Fibroblast of lung (primary cell): ENCODE measurements at regions not wholly inside any gene's neighbourhood (a gene's known extent, or its start where the extent isn't known, plus 50 kb on each side); places are given as distances from the start of the nearest gene placed in this dataset.

Experiments
- DNase-seq, 2 donors: peaks; one replicate each; pipeline versions ENCODE4 v3.0.0 to v3.0.0-alpha.2; 2010; ENCODE audit warnings: low read depth in 2 of 2
- H2AFZ ChIP-seq: 2 replicates; pipeline ENCODE4 v1.5.1; 2012; ENCODE audit warnings: low read length, control low read depth, inconsistent platforms
- H3K27ac ChIP-seq: 2 replicates; pipeline ENCODE4 v1.5.1; 2011; ENCODE audit warnings: low read length, control low read depth; ENCODE audit not compliant: insufficient read depth
- H3K27me3 ChIP-seq: 2 replicates; pipeline ENCODE4 v1.5.1; 2011; ENCODE audit warnings: mild to moderate bottlenecking, low read length; ENCODE audit not compliant: control insufficient read depth, insufficient read depth
- H3K36me3 ChIP-seq: 2 replicates; pipeline ENCODE4 v1.5.1; 2011; ENCODE audit warnings: low read length; ENCODE audit not compliant: control insufficient read depth, insufficient read depth
- H3K4me1 ChIP-seq: 2 replicates; pipeline ENCODE4 v1.5.1; 2011; ENCODE audit warnings: low read length; ENCODE audit not compliant: control insufficient read depth, insufficient read depth; ENCODE audit errors: extremely low read depth
- H3K4me2 ChIP-seq: 2 replicates; pipeline ENCODE4 v1.5.1; 2011; ENCODE audit warnings: low read length, control low read depth; ENCODE audit not compliant: insufficient read depth; ENCODE audit errors: extremely low read depth
- H3K4me3 ChIP-seq, 4 experiments: fragments of 200-600 bp in 1 of 4; sonication (generic) in 1 of 4; replicated peaks in 1 of 4; 2 replicates each; pipeline ENCODE4 v1.5.1; 2011 to 2016; ENCODE audit warnings: low read length in 4 of 4, low read depth in 3 of 4, mild to moderate bottlenecking in 3 of 4, control low read depth in 2 of 4, inconsistent platforms in 1 of 4, mixed read lengths in 1 of 4; ENCODE audit not compliant: insufficient read depth in 1 of 4; ENCODE audit errors: control extremely low read depth in 1 of 4
- H3K79me2 ChIP-seq: 2 replicates; pipeline ENCODE4 v1.5.1; 2012; ENCODE audit warnings: mild to moderate bottlenecking, low read length, inconsistent platforms; ENCODE audit not compliant: control insufficient read depth, insufficient read depth
- H3K9ac ChIP-seq: 2 replicates; pipeline ENCODE4 v1.5.1; 2011; ENCODE audit warnings: mild to moderate bottlenecking, low read length, control low read depth; ENCODE audit not compliant: insufficient read depth
- H3K9me3 ChIP-seq: 2 replicates; pipeline ENCODE4 v1.5.1; 2012; ENCODE audit warnings: low read depth, low read length; ENCODE audit not compliant: control insufficient read depth, insufficient read depth
- H4K20me1 ChIP-seq: 2 replicates; pipeline ENCODE4 v1.5.1; 2011; ENCODE audit warnings: low read length; ENCODE audit not compliant: control insufficient read depth, insufficient read depth; ENCODE audit errors: extremely low read depth
- CTCF ChIP-seq, 2 donors: IDR thresholded peaks in 1 of 2; conservative IDR thresholded peaks in 1 of 2; 1 replicate in 1 of 2; 2 replicates in 1 of 2; pipeline ENCODE4 v1.5.1; 2011 to 2012; ENCODE audit warnings: low read length in 2 of 2, control low read depth in 1 of 2, inconsistent platforms in 1 of 2, low read depth in 1 of 2, mild to moderate bottlenecking in 1 of 2
- EZH2 ChIP-seq: IDR thresholded peaks from 2 replicates; pipeline ENCODE4 v1.5.1; 2012; ENCODE audit warnings: low read length, control low read depth, mild to moderate bottlenecking; ENCODE audit errors: missing control alignments

GRCh38 chr4:1573830-1574459 lies 110.2 kb downstream of the FAM53A start:
- TF ChIP-seq EZH2 = no peak
- no peak for TF ChIP-seq CTCF (conservative IDR thresholded peaks at IDR 0.05 in 1 of 2, IDR thresholded peaks at IDR 0.05 in 1 of 2; ENCODE audit: low read depth in 1 of 2, low read length in 2 of 2)
- no peak overlapping the region for H3K4me3 ChIP-seq

GRCh38 chr4:1572964-1573720 lies 111.0 kb downstream of the FAM53A start:
- Histone ChIP-seq H3K4me3 (no peak overlapping the region), H3K36me3 (no peaks in the 10 kb centered on the region), H3K79me2 (no peaks in the 10 kb centered on the region), H4K20me1 (no peaks in the 10 kb centered on the region), H2AFZ (no peak overlapping the region), H3K4me2 (no peak overlapping the region), H3K9ac (no peak overlapping the region), H3K4me1 (no peaks in the 10 kb centered on the region), H3K9me3 (no peaks in the 10 kb centered on the region), H3K27ac (no peak overlapping the region), H3K27me3 (no peaks in the 10 kb centered on the region)
- DNase-seq = no peak
- TF ChIP-seq EZH2 (no peak), CTCF (conservative IDR thresholded peaks at IDR 0.05 in 1 of 2, IDR thresholded peaks at IDR 0.05 in 1 of 2; ENCODE audit: low read depth in 1 of 2, low read length in 2 of 2) (no peak)

More at GRCh38 chr4:1573830-1574459, 110.2 kb downstream of the FAM53A start:
- Histone ChIP-seq H3K36me3 (no peaks in the 10 kb centered on the region), H3K27ac (no peak overlapping the region), H3K79me2 (no peaks in the 10 kb centered on the region), H3K9ac (no peak overlapping the region), H3K4me1 (no peaks in the 10 kb centered on the region), H3K27me3 (no peaks in the 10 kb centered on the region), H4K20me1 (no peaks in the 10 kb centered on the region), H2AFZ (no peak overlapping the region), H3K4me2 (no peak overlapping the region), H3K9me3 (no peaks in the 10 kb centered on the region)
- no peak for DNase-seq

- Histone ChIP-seq H3K36me3 (no peaks in the 10 kb centered on the region), H3K27me3 (no peaks in the 10 kb centered on the region), H3K27ac (no peak overlapping the region), H3K4me2 (no peak overlapping the region), H2AFZ (no peak overlapping the region), H3K9me3 (no peaks in the 10 kb centered on the region), H3K79me2 (no peaks in the 10 kb centered on the region), H3K4me3 (no peak overlapping the region), H4K20me1 (no peaks in the 10 kb centered on the region), H3K4me1 (no peaks in the 10 kb centered on the region), H3K9ac (no peak overlapping the region)
- no peak for DNase-seq
- TF ChIP-seq EZH2 (no peak), CTCF (conservative IDR thresholded peaks at IDR 0.05 in 1 of 2, IDR thresholded peaks at IDR 0.05 in 1 of 2; ENCODE audit: low read depth in 1 of 2, low read length in 2 of 2) (no peak)
Measured at GRCh38 chr4:1572521-1572920, 111.6 kb downstream of the FAM53A start.
